ENCODE measurements at regions not wholly inside any gene's neighbourhood (a gene's known extent, or its start where the extent isn't known, plus 50 kb on each side); places are given as distances from the start of the nearest gene placed in this dataset.

DNA sequence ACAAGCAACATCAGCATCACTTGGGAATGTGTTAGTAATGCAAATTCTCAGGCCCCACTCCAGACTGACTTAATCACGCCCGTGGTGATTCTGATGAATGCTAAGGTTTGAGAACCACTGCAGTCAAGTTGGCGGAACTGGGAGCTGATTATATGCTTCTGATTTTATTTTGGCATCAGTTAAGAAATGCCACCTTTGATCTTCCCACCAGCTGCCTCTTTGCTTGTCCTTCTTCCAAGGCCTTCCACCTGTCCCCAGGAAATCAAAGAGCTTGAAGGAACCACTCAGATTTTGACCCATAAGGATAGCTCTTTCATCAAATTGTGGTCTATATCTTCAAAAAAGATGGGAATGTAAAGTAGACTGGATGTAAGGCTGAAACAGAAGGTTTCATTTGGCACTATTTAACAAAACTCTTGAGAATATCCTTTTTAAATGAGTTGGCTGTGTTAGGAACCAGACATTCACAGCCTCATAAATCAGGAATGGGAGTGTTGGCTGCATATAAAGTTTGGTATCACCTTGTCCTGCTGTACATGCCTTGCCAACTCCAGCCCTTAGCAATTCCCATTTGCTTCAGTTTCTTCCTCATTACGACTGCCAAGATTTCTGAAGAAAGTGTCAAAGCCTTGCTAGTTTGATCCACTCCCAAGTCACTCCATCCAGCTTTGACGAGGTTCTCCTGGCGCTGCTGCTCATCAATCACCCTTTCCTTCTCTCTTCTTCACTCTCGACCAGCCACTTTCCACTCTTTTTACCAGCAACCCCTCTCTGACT is 125.8 kb upstream of the NPHP3 start:
- TF ChIP-seq, protein P1, sequence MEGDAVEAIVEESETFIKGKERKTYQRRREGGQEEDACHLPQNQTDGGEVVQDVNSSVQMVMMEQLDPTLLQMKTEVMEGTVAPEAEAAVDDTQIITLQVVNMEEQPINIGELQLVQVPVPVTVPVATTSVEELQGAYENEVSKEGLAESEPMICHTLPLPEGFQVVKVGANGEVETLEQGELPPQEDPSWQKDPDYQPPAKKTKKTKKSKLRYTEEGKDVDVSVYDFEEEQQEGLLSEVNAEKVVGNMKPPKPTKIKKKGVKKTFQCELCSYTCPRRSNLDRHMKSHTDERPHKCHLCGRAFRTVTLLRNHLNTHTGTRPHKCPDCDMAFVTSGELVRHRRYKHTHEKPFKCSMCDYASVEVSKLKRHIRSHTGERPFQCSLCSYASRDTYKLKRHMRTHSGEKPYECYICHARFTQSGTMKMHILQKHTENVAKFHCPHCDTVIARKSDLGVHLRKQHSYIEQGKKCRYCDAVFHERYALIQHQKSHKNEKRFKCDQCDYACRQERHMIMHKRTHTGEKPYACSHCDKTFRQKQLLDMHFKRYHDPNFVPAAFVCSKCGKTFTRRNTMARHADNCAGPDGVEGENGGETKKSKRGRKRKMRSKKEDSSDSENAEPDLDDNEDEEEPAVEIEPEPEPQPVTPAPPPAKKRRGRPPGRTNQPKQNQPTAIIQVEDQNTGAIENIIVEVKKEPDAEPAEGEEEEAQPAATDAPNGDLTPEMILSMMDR (conservative IDR thresholded peaks at IDR 0.05 in 1 of 2, IDR thresholded peaks at IDR 0.05 in 1 of 2; ENCODE audit: low read depth in 1 of 2, low read length in 2 of 2) = no peak
- TF ChIP-seq EZH2 (IDR thresholded peaks at IDR 0.05; ENCODE audit: low read length, missing control alignments) = no peak

Measured in fibroblast of lung (primary cell).